Upper lobe of right lung (tissue), 1 donor: ENCODE measurements at regions not wholly inside any gene's neighbourhood (a gene's known extent, or its start where the extent isn't known, plus 50 kb on each side); places are given as distances from the start of the nearest gene placed in this dataset.

ENCODE experiments used
- ATAC-seq: fragments of 200-7000 bp; cut with Tn5 transposase; one replicate; pipeline ENCODE4 v1.9.1; 2020; ENCODE audit warnings: mild to moderate bottlenecking, moderate library complexity
- DNase-seq: peaks from one replicate; pipeline ENCODE4 v3.0.0-alpha.2; 2020
- H3K27ac ChIP-seq: fragments of 200-600 bp; one replicate; pipeline ENCODE4 v1.8.0; 2022
- H3K27me3 ChIP-seq: fragments of 200-600 bp; one replicate; pipeline ENCODE4 v1.8.0; 2022; ENCODE audit warnings: mild to moderate bottlenecking
- H3K36me3 ChIP-seq: fragments of 200-600 bp; one replicate; pipeline ENCODE4 v1.8.0; 2022
- H3K4me1 ChIP-seq: fragments of 200-600 bp; one replicate; pipeline ENCODE4 v1.8.0; 2022
- H3K4me3 ChIP-seq: fragments of 200-600 bp; one replicate; pipeline ENCODE4 v1.8.0; 2022; ENCODE audit warnings: mild to moderate bottlenecking
- H3K9me3 ChIP-seq: fragments of 200-600 bp; one replicate; pipeline ENCODE4 v1.8.0; 2022
- intact Hi-C: fragments of 100-400 bp; cut with DNase I; formaldehyde crosslinking; loops from one replicate; pipeline ENCODE4 v1.11.0; 2022
- TF ChIP-seq, protein P1 (sequence below): fragments of 200-600 bp; IDR thresholded peaks from one replicate; pipeline ENCODE4 v1.8.0; 2022; ENCODE audit warnings: antibody characterized with exemption
- donor health status: DM: no; HTN: yes; CAD: no; lungs with severe emphysema.

DNA sequence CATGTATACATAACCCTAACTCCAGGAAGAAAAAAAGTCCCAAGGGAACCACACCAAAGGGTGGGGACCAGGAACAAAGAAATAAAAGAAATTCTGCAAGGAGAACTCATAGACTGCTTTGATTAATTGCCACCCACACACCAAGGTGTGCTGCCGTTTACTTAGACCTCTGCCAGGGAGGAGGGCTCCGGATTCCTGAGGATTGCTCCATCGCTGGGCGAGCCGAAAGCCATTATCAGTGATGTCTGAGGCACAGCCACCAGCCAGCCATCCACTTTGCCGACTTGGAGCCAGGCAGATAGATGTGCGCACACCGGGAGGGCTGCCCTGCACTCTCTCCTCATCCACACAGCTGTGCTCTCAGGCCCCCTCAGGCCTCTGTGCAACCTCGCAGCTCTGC is 272.7 kb upstream of the FOXQ1 start:
- Histone ChIP-seq H3K4me3 (no peak overlapping the region), H3K4me1 (no peaks in the 10 kb centered on the region), H3K36me3 (no peaks in the 10 kb centered on the region), H3K9me3 (no peaks in the 10 kb centered on the region), H3K27me3 (no peaks in the 10 kb centered on the region), H3K27ac (no peak overlapping the region)
- ATAC-seq (no peak), DNase-seq (no peak)
- intact Hi-C loops = no loop called here
- TF ChIP-seq, protein P1, sequence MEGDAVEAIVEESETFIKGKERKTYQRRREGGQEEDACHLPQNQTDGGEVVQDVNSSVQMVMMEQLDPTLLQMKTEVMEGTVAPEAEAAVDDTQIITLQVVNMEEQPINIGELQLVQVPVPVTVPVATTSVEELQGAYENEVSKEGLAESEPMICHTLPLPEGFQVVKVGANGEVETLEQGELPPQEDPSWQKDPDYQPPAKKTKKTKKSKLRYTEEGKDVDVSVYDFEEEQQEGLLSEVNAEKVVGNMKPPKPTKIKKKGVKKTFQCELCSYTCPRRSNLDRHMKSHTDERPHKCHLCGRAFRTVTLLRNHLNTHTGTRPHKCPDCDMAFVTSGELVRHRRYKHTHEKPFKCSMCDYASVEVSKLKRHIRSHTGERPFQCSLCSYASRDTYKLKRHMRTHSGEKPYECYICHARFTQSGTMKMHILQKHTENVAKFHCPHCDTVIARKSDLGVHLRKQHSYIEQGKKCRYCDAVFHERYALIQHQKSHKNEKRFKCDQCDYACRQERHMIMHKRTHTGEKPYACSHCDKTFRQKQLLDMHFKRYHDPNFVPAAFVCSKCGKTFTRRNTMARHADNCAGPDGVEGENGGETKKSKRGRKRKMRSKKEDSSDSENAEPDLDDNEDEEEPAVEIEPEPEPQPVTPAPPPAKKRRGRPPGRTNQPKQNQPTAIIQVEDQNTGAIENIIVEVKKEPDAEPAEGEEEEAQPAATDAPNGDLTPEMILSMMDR = no peak

DNA sequence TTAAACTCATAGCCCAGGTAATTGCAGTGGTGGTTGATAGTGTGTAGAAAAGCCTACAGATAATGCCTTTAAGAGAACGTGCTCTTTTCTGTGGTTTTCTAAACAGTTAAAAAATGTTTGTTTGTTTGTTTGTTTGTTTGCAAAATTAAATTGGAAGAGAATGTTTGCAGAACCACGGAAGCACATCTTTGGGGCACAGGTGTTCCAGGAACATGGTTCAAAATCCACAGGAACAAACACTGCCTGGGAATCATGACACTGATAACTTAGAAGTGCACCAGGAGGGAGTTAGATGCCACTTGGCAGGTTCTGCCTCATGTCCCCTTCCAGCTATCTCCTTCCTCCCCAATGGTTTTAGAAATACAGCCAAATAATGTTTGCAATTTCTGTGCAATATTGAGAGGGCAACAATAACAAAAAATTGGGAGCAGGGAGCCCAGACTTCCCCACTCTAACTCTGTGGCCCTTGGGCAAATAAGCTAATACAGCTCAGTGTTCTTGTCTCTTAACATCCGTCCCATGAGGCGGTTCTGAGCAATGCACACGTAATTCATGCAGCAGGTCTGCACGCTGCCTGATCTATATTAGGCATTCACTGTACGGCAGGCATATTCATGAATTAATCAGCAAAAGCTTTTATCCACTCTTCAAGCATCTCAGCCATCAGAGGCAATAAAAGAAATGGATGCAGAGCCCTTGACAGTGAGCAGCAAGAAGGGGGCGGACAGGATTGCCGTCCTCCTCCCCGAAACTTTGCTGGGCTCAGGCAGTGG is 274.3 kb upstream of the FOXQ1 start:
- DNase-seq (no peak), ATAC-seq (no peak)
- intact Hi-C loops = no loop called here

DNA sequence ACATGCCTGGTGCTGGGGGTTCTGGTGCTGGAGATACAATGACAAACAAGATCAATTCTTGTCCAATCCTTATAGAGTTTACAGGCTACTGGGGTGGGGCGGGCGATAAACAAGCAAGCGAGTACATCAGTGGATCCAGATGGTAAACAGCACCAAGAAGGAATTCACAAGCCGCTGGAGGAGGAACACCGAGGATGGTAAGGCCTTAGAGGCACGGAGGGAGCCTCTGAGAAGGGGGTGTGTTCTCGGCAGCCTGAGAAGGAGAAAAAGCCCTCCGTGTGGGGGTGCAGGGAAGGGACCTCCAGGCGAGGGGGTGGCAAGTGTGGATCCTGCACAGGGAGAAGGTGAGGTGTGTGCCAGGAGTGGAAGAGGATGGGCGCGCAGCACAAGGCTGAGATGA is 276.5 kb upstream of the FOXQ1 start:
- intact Hi-C loops = no loop called here
- TF ChIP-seq, protein P1 = no peak
- DNase-seq (no peak), ATAC-seq (no peak)
- no peak overlapping the region for H3K27ac ChIP-seq
- no peaks in the 10 kb centered on the region for H3K4me1 ChIP-seq
- H3K36me3 ChIP-seq = no peaks in the 10 kb centered on the region
- no peaks in the 10 kb centered on the region for H3K27me3 ChIP-seq
- H3K4me3 ChIP-seq = no peak overlapping the region
- H3K9me3 ChIP-seq = no peaks in the 10 kb centered on the region

More for the DNA sequence above, 274.3 kb upstream of the FOXQ1 start:
- TF ChIP-seq, protein P1 = no peak
- Histone ChIP-seq H3K4me3 (no peak overlapping the region), H3K27ac (no peak overlapping the region), H3K9me3 (no peaks in the 10 kb centered on the region), H3K27me3 (no peaks in the 10 kb centered on the region), H3K36me3 (no peaks in the 10 kb centered on the region), H3K4me1 (no peaks in the 10 kb centered on the region)

DNA sequence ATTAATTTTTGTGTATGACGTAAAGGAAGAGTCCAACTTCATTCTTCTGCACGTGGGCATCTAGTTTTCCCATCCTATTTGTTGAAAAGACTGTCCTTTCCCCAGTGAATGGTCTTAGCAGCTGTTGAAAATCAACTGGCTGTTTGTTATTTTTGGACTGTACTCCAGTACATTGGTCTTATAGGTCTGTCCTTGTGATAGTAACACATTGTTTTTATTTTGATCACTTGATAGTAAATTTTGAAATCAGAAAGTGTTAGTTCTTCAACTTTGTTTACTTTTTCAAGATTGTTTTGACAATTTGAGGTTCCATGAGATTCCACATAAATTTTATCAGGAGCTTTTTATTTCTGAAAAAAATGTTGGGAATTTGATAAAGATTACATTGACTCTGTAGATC is 280.2 kb upstream of the FOXQ1 start:
- Histone ChIP-seq H3K4me3 (no peak overlapping the region), H3K27me3 (no peaks in the 10 kb centered on the region), H3K4me1 (no peaks in the 10 kb centered on the region), H3K27ac (no peak overlapping the region), H3K9me3 (no peaks in the 10 kb centered on the region), H3K36me3 (no peaks in the 10 kb centered on the region)
- TF ChIP-seq, protein P1 = no peak
- ATAC-seq (no peak), DNase-seq (no peak)
- intact Hi-C loops = no loop called here

DNA sequence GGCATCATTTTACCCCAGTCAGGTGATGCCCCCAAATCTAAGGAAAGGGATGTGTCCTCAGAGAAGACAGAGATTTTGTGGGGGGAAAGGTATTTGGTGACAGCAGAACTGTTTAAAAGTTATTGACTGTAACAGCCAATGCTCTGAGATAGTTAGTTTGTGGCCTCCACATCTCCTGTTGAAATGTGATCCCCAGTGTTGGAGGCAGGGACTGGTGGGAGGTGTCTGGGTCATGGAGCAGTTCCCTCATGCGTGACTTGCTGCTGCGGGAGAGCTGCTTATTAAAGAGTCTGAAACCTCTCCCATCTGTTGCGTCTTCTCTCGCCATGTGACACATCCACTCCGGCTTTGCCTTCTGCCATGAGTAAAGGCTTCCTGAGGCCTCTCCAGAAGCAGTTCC is 282.8 kb upstream of the FOXQ1 start:
- Histone ChIP-seq H3K4me1 (no peaks in the 10 kb centered on the region), H3K27ac (no peak overlapping the region), H3K4me3 (no peak overlapping the region), H3K36me3 (no peaks in the 10 kb centered on the region), H3K9me3 (no peaks in the 10 kb centered on the region), H3K27me3 (no peaks in the 10 kb centered on the region)
- TF ChIP-seq, protein P1 = no peak
- ATAC-seq (no peak), DNase-seq (no peak)
- intact Hi-C loops = no loop called here

DNA sequence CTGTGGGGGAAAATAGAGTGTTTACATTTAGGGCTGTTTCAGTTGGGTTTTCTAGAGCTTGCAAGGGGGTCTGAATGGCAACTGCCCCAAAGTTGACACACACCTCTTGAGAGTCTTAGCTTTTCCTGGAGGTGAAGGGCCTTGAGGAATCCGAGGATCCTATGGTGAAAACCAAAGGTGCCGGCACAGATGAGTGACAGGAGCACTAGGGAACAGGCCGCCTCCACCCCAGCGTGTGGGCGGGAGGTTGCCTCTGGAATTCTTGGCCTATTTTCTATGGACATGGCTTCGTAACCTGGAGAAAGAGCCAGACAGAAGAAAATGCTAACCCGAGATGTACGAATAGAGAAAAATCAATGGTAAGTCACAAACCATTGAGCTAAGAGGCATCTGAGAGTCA is 283.2 kb upstream of the FOXQ1 start:
- no peaks in the 10 kb centered on the region for H3K4me1 ChIP-seq
- H3K27ac ChIP-seq = no peak overlapping the region
- no peak for ATAC-seq
- H3K27me3 ChIP-seq = no peaks in the 10 kb centered on the region
- intact Hi-C loops = no loop called here
- no peaks in the 10 kb centered on the region for H3K36me3 ChIP-seq
- no peaks in the 10 kb centered on the region for H3K9me3 ChIP-seq
- no peak overlapping the region for H3K4me3 ChIP-seq
- TF ChIP-seq, protein P1 = no peak
- DNase-seq = no peak
